Neural cell (in vitro differentiated cells): ENCODE measurements at regions not wholly inside any gene's neighbourhood (a gene's known extent, or its start where the extent isn't known, plus 50 kb on each side); places are given as distances from the start of the nearest gene placed in this dataset.

ENCODE experiments used
- H2AFZ ChIP-seq: fragments of 200-600, 300-800 bp; sonication (generic), shearing (Covaris generic); 2 replicates; pipeline ENCODE4 v1.6.0; 2014; ENCODE audit warnings: low read depth, mild to moderate bottlenecking, antibody characterized with exemption, low read length, moderate library complexity
- H3F3A ChIP-seq: fragments of 200-600 bp; shearing (Covaris generic); 2 replicates; pipeline ENCODE4 v1.6.1; 2016; ENCODE audit warnings: mild to moderate bottlenecking, moderate library complexity, mixed read lengths, antibody characterized with exemption, low read length; ENCODE audit not compliant: insufficient read depth, poor library complexity, severe bottlenecking
- H3K27ac ChIP-seq: fragments of 200-600, 300-800 bp; sonication (generic), shearing (Covaris generic); 2 replicates; pipeline ENCODE4 v1.5.1; 2014; ENCODE audit warnings: mild to moderate bottlenecking, low read length, moderate library complexity
- H3K27me3 ChIP-seq: fragments of 300-800, 200-600 bp; sonication (generic), shearing (Covaris generic); 2 replicates; pipeline ENCODE4 v1.6.0; 2014; ENCODE audit warnings: mild to moderate bottlenecking, low read depth, low read length, moderate library complexity; ENCODE audit not compliant: insufficient read depth
- H3K36me3 ChIP-seq: fragments of 300-800, 200-600 bp; sonication (generic), shearing (Covaris generic); 2 replicates; pipeline ENCODE4 v1.5.1; 2014; ENCODE audit warnings: mild to moderate bottlenecking, antibody characterized with exemption, low read length, moderate library complexity; ENCODE audit not compliant: insufficient read depth
- H3K4me2 ChIP-seq: fragments of 300-800, 200-600 bp; sonication (generic), shearing (Covaris generic); 2 replicates; pipeline ENCODE4 v1.6.0; 2014; ENCODE audit warnings: mild to moderate bottlenecking, low read length
- H3K4me3 ChIP-seq: fragments of 300-800, 200-600 bp; sonication (generic), shearing (Covaris generic); 2 replicates; pipeline ENCODE4 v1.5.1; 2014; ENCODE audit warnings: mild to moderate bottlenecking, low read length, moderate library complexity
- H3K79me2 ChIP-seq: fragments of 200-600 bp; shearing (Covaris generic); replicated peaks from 2 replicates; pipeline ENCODE4 v1.6.0; 2014; ENCODE audit warnings: mild to moderate bottlenecking, low read length, moderate library complexity; ENCODE audit not compliant: insufficient read depth
- H3K9ac ChIP-seq: fragments of 300-800, 200-600 bp; sonication (generic), shearing (Covaris generic); 2 replicates; pipeline ENCODE4 v1.6.1; 2016; ENCODE audit warnings: mild to moderate bottlenecking, low read length, mixed read lengths
- H3K9me2 ChIP-seq: fragments of 200-600 bp; shearing (Covaris generic); 2 replicates; pipeline ENCODE4 v1.6.1; 2016; ENCODE audit warnings: mild to moderate bottlenecking, low read length, mixed read lengths; ENCODE audit not compliant: insufficient read depth
- H3K9me3 ChIP-seq: fragments of 200-600, 300-800 bp; sonication (generic), shearing (Covaris generic); 2 replicates; pipeline ENCODE4 v1.6.1; 2016; ENCODE audit warnings: mild to moderate bottlenecking, mixed run types, low read length, moderate library complexity, mixed read lengths
- H4K20me1 ChIP-seq: fragments of 200-600 bp; shearing (Covaris generic); 2 replicates; pipeline ENCODE4 v1.6.1; 2016; ENCODE audit warnings: mild to moderate bottlenecking, mixed run types; ENCODE audit not compliant: insufficient read depth
- EP300 ChIP-seq: fragments of 450-650 bp; conservative IDR thresholded peaks from 2 replicates; pipeline ENCODE4 v1.6.1; 2014; ENCODE audit warnings: antibody characterized with exemption, mild to moderate bottlenecking, moderate library complexity; ENCODE audit not compliant: poor library complexity, severe bottlenecking
- EZH2 ChIP-seq: fragments of 200-600, 300-800 bp; shearing (Covaris generic), sonication (generic); IDR thresholded peaks from 2 replicates; pipeline ENCODE4 v1.6.1; 2014; ENCODE audit warnings: antibody characterized with exemption, low read length, borderline replicate concordance, mild to moderate bottlenecking; ENCODE audit not compliant: insufficient read depth, poor library complexity, severe bottlenecking
- MXI1 ChIP-seq: fragments of 450-650 bp; conservative IDR thresholded peaks from 2 replicates; pipeline ENCODE4 v1.6.1; 2014; ENCODE audit warnings: antibody characterized with exemption, mild to moderate bottlenecking; ENCODE audit not compliant: poor library complexity, severe bottlenecking
- POLR2AphosphoS5 ChIP-seq: IDR thresholded peaks from 2 replicates; pipeline ENCODE4 v1.6.1; 2012
- RAD21 ChIP-seq: fragments of 450-650 bp; conservative IDR thresholded peaks from 2 replicates; pipeline ENCODE4 v1.6.1; 2014; ENCODE audit warnings: antibody characterized with exemption, mild to moderate bottlenecking, moderate library complexity
- SMC3 ChIP-seq: fragments of 450-650 bp; conservative IDR thresholded peaks from 2 replicates; pipeline ENCODE4 v1.6.1; 2014; ENCODE audit warnings: antibody characterized with exemption, mild to moderate bottlenecking, moderate library complexity; ENCODE audit not compliant: poor library complexity
- TAF1 ChIP-seq: IDR thresholded peaks from 2 replicates; pipeline ENCODE4 v1.6.1; 2012; ENCODE audit warnings: low read depth
- TF ChIP-seq, protein P1 (sequence below): fragments of 450-650 bp; IDR thresholded peaks from 2 replicates; pipeline ENCODE4 v1.5.1; 2014; ENCODE audit warnings: antibody characterized with exemption, mild to moderate bottlenecking, moderate library complexity; ENCODE audit not compliant: poor library complexity, severe bottlenecking
- TF ChIP-seq, protein P2 (sequence below): IDR thresholded peaks from 2 replicates; pipeline ENCODE4 v1.6.1; 2012; ENCODE audit warnings: borderline replicate concordance

DNA sequence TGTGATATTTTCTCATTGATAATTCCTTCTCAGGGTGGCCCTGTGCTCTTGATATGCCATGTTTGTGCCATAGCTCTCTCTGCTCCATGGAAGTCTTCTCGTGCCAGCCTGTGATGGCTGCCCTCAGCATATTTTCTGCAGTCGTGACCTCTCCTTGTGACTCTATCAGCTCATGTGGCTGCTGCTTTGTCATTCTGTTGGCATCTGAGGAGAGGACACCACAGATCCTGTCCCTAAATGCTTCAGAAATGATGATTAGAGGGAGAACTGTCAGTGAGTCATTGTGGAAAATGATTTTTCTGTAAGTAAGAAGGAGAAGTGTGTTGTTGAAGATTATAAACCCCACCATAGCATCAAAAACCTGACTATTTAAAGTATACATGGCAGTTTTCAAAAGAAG lies 286.0 kb downstream of the ADGRL2 start:
- Histone ChIP-seq H3K4me3 (no peak overlapping the region), H3K27ac (no peak overlapping the region), H3K9me3 (no peaks in the 10 kb centered on the region), H3K4me2 (no peak overlapping the region), H3K27me3 (no peaks in the 10 kb centered on the region), H3K36me3 (no peaks in the 10 kb centered on the region), H3K79me2 (no peaks in the 10 kb centered on the region), H3K9me2 (no peaks in the 10 kb centered on the region), H3F3A (no peaks in the 10 kb centered on the region), H4K20me1 (no peaks in the 10 kb centered on the region), H2AFZ (no peak overlapping the region), H3K9ac (no peak overlapping the region)
- no peak for TF ChIP-seq SMC3
- no peak for TF ChIP-seq EP300
- TF ChIP-seq, protein P1, sequence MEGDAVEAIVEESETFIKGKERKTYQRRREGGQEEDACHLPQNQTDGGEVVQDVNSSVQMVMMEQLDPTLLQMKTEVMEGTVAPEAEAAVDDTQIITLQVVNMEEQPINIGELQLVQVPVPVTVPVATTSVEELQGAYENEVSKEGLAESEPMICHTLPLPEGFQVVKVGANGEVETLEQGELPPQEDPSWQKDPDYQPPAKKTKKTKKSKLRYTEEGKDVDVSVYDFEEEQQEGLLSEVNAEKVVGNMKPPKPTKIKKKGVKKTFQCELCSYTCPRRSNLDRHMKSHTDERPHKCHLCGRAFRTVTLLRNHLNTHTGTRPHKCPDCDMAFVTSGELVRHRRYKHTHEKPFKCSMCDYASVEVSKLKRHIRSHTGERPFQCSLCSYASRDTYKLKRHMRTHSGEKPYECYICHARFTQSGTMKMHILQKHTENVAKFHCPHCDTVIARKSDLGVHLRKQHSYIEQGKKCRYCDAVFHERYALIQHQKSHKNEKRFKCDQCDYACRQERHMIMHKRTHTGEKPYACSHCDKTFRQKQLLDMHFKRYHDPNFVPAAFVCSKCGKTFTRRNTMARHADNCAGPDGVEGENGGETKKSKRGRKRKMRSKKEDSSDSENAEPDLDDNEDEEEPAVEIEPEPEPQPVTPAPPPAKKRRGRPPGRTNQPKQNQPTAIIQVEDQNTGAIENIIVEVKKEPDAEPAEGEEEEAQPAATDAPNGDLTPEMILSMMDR = no peak
- no peak for TF ChIP-seq EZH2
- TF ChIP-seq, protein P2, sequence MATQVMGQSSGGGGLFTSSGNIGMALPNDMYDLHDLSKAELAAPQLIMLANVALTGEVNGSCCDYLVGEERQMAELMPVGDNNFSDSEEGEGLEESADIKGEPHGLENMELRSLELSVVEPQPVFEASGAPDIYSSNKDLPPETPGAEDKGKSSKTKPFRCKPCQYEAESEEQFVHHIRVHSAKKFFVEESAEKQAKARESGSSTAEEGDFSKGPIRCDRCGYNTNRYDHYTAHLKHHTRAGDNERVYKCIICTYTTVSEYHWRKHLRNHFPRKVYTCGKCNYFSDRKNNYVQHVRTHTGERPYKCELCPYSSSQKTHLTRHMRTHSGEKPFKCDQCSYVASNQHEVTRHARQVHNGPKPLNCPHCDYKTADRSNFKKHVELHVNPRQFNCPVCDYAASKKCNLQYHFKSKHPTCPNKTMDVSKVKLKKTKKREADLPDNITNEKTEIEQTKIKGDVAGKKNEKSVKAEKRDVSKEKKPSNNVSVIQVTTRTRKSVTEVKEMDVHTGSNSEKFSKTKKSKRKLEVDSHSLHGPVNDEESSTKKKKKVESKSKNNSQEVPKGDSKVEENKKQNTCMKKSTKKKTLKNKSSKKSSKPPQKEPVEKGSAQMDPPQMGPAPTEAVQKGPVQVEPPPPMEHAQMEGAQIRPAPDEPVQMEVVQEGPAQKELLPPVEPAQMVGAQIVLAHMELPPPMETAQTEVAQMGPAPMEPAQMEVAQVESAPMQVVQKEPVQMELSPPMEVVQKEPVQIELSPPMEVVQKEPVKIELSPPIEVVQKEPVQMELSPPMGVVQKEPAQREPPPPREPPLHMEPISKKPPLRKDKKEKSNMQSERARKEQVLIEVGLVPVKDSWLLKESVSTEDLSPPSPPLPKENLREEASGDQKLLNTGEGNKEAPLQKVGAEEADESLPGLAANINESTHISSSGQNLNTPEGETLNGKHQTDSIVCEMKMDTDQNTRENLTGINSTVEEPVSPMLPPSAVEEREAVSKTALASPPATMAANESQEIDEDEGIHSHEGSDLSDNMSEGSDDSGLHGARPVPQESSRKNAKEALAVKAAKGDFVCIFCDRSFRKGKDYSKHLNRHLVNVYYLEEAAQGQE = no peak
- no peak for TF ChIP-seq TAF1
- TF ChIP-seq RAD21 = no peak
- TF ChIP-seq MXI1 = no peak
- TF ChIP-seq POLR2AphosphoS5 = no peak

DNA sequence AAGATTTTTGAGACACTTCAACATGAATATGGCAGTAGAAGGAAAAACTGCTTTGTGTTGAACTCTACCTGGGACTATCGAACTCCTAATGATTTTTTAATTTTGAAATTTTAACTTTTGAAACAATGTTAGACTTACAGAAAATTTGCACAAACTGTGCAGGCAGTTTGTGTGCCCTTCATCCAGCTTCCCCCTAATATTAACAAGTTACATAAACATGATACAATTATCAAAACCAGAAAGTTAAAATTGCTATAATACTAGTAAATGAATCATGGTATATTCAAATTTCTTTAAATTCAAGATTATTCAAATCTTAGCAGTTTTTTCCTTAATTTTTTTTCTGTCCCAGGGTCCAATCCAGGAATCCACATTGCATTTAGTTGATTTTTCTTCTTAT lies 278.9 kb downstream of the ADGRL2 start:
- Histone ChIP-seq H4K20me1 (no peaks in the 10 kb centered on the region), H3K27me3 (no peaks in the 10 kb centered on the region), H2AFZ (no peak overlapping the region), H3K27ac (no peak overlapping the region), H3K4me2 (no peak overlapping the region), H3K36me3 (no peaks in the 10 kb centered on the region), H3K79me2 (no peaks in the 10 kb centered on the region), H3K4me3 (no peak overlapping the region), H3K9me3 (no peaks in the 10 kb centered on the region), H3K9me2 (no peaks in the 10 kb centered on the region), H3F3A (no peaks in the 10 kb centered on the region), H3K9ac (no peak overlapping the region)
- TF ChIP-seq EP300 = no peak
- TF ChIP-seq, protein P1 = no peak
- TF ChIP-seq MXI1 = no peak
- TF ChIP-seq RAD21 = no peak
- no peak for TF ChIP-seq POLR2AphosphoS5
- TF ChIP-seq TAF1 = no peak
- TF ChIP-seq, protein P2 = no peak
